HG02588 (cell line): ENCODE measurements at regions not wholly inside any gene's neighbourhood (a gene's known extent, or its start where the extent isn't known, plus 50 kb on each side); places are given as distances from the start of the nearest gene placed in this dataset.

Source experiments
- ATAC-seq: cut with Tn5 transposase; IDR thresholded peaks from one replicate; pipeline ENCODE4 v1.9.1; 2021; ENCODE audit warnings: mild to moderate bottlenecking, moderate library complexity; ENCODE audit not compliant: unreplicated experiment

GRCh38 chr16:66070140-66070917 lies 296.2 kb upstream of the CDH5 start:
- ATAC-seq: no peak

GRCh38 chr16:66069587-66069986 lies 296.9 kb upstream of the CDH5 start:
- no peak for ATAC-seq

- ATAC-seq: no peak
These were observed 300.1 kb upstream of the CDH5 start for GRCh38 chr16:66066404-66066803.

GRCh38 chr16:66065925-66066324 lies 300.6 kb upstream of the CDH5 start:
- no peak for ATAC-seq

GRCh38 chr16:66064801-66065530 lies 301.5 kb upstream of the CDH5 start:
- ATAC-seq: no peak

GRCh38 chr16:66058832-66059231 lies 307.7 kb upstream of the CDH5 start:
- no peak for ATAC-seq

GRCh38 chr16:66058172-66058691 lies 308.3 kb upstream of the CDH5 start:
- ATAC-seq: no peak

GRCh38 chr16:66057057-66057456 lies 309.4 kb upstream of the CDH5 start:
- ATAC-seq: no peak

GRCh38 chr16:66054095-66054494 lies 312.4 kb upstream of the CDH5 start:
- ATAC-seq: no peak

- ATAC-seq: no peak
These were observed 313.7 kb upstream of the CDH5 start for GRCh38 chr16:66052745-66053144.

- no peak for ATAC-seq
These were observed 315.5 kb upstream of the CDH5 start for GRCh38 chr16:66050991-66051390.

GRCh38 chr16:66049865-66050264 lies 316.6 kb upstream of the CDH5 start:
- ATAC-seq: no peak

GRCh38 chr16:66045626-66046025 lies 320.9 kb upstream of the CDH5 start:
- ATAC-seq: no peak

- no peak for ATAC-seq
These were observed 321.9 kb upstream of the CDH5 start for GRCh38 chr16:66044556-66044955.

GRCh38 chr16:66044089-66044488 lies 322.4 kb upstream of the CDH5 start:
- no peak for ATAC-seq

- no peak for ATAC-seq
These were observed 323.2 kb upstream of the CDH5 start for GRCh38 chr16:66043326-66043725.

- ATAC-seq: no peak
These were observed 324.1 kb upstream of the CDH5 start for GRCh38 chr16:66042341-66042740.

- no peak for ATAC-seq
These were observed 324.6 kb upstream of the CDH5 start for GRCh38 chr16:66041907-66042306.

- no peak for ATAC-seq
These were observed 326.7 kb upstream of the CDH5 start for GRCh38 chr16:66039793-66040192.

- no peak for ATAC-seq
These were observed 329.4 kb upstream of the CDH5 start for GRCh38 chr16:66036793-66037715.

GRCh38 chr16:66036184-66036583 lies 330.3 kb upstream of the CDH5 start:
- ATAC-seq: no peak
